Ishikawa (cell line): ENCODE measurements at regions not wholly inside any gene's neighbourhood (a gene's known extent, or its start where the extent isn't known, plus 50 kb on each side); places are given as distances from the start of the nearest gene placed in this dataset.

Experiments used
- EP300 ChIP-seq: IDR thresholded peaks from 2 replicates; pipeline ENCODE4 v1.6.1; 2012; ENCODE audit warnings: borderline replicate concordance
- RAD21 ChIP-seq: IDR thresholded peaks from 2 replicates; pipeline ENCODE4 v1.6.1; 2012; ENCODE audit warnings: low read depth
- TAF1 ChIP-seq: IDR thresholded peaks from 2 replicates; pipeline ENCODE4 v1.6.1; 2012; ENCODE audit warnings: low read depth, mild to moderate bottlenecking
- TF ChIP-seq, protein P1 (sequence below): IDR thresholded peaks from 2 replicates; pipeline ENCODE4 v1.6.1; 2012
- TF ChIP-seq, protein P2 (sequence below): IDR thresholded peaks from 2 replicates; pipeline ENCODE4 v1.6.1; 2012; ENCODE audit warnings: low read depth, mild to moderate bottlenecking

DNA sequence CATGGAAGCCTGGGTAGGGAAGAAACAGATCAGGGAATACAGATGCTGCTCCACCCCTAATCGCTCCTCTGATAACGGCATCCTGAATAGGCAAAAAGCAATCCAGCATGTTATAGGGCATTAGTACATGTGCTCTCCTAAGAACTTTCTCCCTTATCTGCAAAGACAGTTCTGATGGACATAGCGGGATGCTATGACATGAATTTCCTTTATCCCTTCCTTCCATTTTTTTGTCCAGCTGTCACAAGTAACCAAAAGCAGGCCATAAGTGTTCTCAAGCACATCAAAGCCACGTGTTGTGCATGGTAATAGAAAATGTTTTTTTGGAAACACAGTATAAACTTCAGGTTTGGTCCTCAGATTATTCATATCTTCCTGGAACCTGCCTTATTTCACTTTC, 141.4 kb upstream of the MON1B start:
- TF ChIP-seq, protein P1, sequence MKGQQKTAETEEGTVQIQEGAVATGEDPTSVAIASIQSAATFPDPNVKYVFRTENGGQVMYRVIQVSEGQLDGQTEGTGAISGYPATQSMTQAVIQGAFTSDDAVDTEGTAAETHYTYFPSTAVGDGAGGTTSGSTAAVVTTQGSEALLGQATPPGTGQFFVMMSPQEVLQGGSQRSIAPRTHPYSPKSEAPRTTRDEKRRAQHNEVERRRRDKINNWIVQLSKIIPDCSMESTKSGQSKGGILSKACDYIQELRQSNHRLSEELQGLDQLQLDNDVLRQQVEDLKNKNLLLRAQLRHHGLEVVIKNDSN, result no peak
- TF ChIP-seq TAF1, result no peak
- no peak for TF ChIP-seq EP300
- TF ChIP-seq, protein P2, sequence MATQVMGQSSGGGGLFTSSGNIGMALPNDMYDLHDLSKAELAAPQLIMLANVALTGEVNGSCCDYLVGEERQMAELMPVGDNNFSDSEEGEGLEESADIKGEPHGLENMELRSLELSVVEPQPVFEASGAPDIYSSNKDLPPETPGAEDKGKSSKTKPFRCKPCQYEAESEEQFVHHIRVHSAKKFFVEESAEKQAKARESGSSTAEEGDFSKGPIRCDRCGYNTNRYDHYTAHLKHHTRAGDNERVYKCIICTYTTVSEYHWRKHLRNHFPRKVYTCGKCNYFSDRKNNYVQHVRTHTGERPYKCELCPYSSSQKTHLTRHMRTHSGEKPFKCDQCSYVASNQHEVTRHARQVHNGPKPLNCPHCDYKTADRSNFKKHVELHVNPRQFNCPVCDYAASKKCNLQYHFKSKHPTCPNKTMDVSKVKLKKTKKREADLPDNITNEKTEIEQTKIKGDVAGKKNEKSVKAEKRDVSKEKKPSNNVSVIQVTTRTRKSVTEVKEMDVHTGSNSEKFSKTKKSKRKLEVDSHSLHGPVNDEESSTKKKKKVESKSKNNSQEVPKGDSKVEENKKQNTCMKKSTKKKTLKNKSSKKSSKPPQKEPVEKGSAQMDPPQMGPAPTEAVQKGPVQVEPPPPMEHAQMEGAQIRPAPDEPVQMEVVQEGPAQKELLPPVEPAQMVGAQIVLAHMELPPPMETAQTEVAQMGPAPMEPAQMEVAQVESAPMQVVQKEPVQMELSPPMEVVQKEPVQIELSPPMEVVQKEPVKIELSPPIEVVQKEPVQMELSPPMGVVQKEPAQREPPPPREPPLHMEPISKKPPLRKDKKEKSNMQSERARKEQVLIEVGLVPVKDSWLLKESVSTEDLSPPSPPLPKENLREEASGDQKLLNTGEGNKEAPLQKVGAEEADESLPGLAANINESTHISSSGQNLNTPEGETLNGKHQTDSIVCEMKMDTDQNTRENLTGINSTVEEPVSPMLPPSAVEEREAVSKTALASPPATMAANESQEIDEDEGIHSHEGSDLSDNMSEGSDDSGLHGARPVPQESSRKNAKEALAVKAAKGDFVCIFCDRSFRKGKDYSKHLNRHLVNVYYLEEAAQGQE, result no peak
- no peak for TF ChIP-seq RAD21
